ENCODE measurements at regions not wholly inside any gene's neighbourhood (a gene's known extent, or its start where the extent isn't known, plus 50 kb on each side); places are given as distances from the start of the nearest gene placed in this dataset.

DNA sequence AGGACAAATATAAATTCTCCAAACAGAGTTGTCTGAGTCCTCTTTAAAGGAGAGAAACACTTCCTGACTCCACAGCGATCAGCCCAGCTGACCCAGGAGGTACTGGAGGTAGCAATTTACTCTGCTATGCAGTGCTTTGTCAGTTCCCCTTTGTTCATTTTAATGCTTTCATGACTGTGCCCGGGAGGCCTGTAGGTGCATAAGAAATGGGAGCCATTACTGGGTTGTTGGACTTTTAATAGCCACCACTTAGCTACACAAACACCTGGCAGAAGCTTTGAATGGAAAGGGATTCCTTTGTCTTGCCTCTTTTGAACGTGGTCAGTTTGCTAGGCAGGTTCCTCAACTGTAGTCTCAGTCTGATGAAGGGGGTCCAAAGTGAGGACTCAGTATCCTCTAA is 59.0 kb upstream of the AFF2 start:
- Mint-ChIP-seq H3K4me3 (no peak overlapping the region), H3K27ac (no peak overlapping the region), H3K27me3 (no peaks in the 10 kb centered on the region), H3K9me3 (no peaks in the 10 kb centered on the region), H3K4me1 (no peaks in the 10 kb centered on the region)
- DNase-seq: no peak
- ATAC-seq: no peak

DNA sequence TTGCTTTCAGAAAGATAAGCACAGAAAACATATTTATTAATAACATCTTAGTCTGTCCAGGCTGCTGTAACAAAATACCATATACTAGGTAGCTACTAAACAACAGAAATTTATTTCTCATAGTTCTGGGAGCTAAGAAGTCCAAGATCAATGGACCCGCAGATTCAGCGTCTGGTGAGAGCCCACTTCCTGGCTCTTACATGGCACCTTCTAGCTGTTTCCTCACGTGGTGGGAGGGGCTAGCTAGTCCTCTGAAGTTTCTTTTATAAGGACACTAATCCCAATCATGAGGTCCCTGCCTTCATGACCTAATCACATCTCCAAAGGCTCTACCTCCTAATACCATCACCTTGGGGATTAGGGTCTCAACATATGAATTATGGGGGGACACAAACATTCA is 57.2 kb upstream of the AFF2 start:
- H3K4me3 Mint-ChIP-seq: no peak overlapping the region
- H3K4me1 Mint-ChIP-seq: no peaks in the 10 kb centered on the region

GRCh38 chrX:148448686-148449085 is 51.7 kb upstream of the AFF2 start:
- Mint-ChIP-seq H3K27me3 (no peaks in the 10 kb centered on the region), H3K4me1 (no peaks in the 10 kb centered on the region), H3K27ac (no peak overlapping the region), H3K9me3 (peaks cover 0 to 5% of the 10 kb centered on the region in 2 donors), H3K4me3 (no peak overlapping the region)
- ATAC-seq: no peak
- no peak for DNase-seq

More for the DNA sequence above, 57.2 kb upstream of the AFF2 start:
- Mint-ChIP-seq H3K27me3 (no peaks in the 10 kb centered on the region), H3K27ac (no peak overlapping the region), H3K9me3 (no peaks in the 10 kb centered on the region)
- ATAC-seq: no peak
- no peak for DNase-seq
